Mesenchymal stem cell (in vitro differentiated cells and primary cell): ENCODE measurements at regions not wholly inside any gene's neighbourhood (a gene's known extent, or its start where the extent isn't known, plus 50 kb on each side); places are given as distances from the start of the nearest gene placed in this dataset.

Experiments used
- DNase-seq: peaks from one replicate; pipeline ENCODE4 v3.0.0-alpha.2; 2013
- H2AFZ ChIP-seq: one replicate; pipeline ENCODE4 v1.6.1; 2013; ENCODE audit warnings: low read depth, mild to moderate bottlenecking, control low read depth, inconsistent platforms, low read length, moderate library complexity
- H2AK5ac ChIP-seq: 2 replicates; pipeline ENCODE4 v1.6.1; 2013; ENCODE audit warnings: low read length, moderate library complexity, mild to moderate bottlenecking, inconsistent platforms; ENCODE audit not compliant: severe bottlenecking
- H2BK120ac ChIP-seq: one replicate; pipeline ENCODE4 v1.6.1; 2013; ENCODE audit warnings: low read depth, mild to moderate bottlenecking, inconsistent platforms, low read length, moderate library complexity
- H2BK12ac ChIP-seq, 2 experiments: one replicate each; pipeline ENCODE4 v1.6.1; 2013; ENCODE audit warnings: inconsistent platforms in 2 of 2, low read length in 2 of 2, mild to moderate bottlenecking in 2 of 2, moderate library complexity in 2 of 2, control low read depth in 1 of 2
- H2BK15ac ChIP-seq: one replicate; pipeline ENCODE4 v1.6.1; 2013; ENCODE audit warnings: mild to moderate bottlenecking, low read depth, inconsistent platforms; ENCODE audit not compliant: poor library complexity, severe bottlenecking
- H2BK5ac ChIP-seq: 2 replicates; pipeline ENCODE4 v1.6.1; 2013; ENCODE audit warnings: low read depth, mild to moderate bottlenecking, low read length, control low read depth, inconsistent platforms; ENCODE audit not compliant: poor library complexity, severe bottlenecking
- H3K14ac ChIP-seq, 2 experiments: one replicate each; pipeline ENCODE4 v1.6.1; 2013; ENCODE audit warnings: inconsistent platforms in 2 of 2, low read length in 2 of 2, control low read depth in 1 of 2, mild to moderate bottlenecking in 1 of 2, moderate library complexity in 1 of 2
- H3K18ac ChIP-seq, 2 experiments: one replicate each; pipeline ENCODE4 v1.6.1; 2013; ENCODE audit warnings: inconsistent platforms in 2 of 2, low read length in 2 of 2, control low read depth in 1 of 2, low read depth in 1 of 2, mild to moderate bottlenecking in 1 of 2
- H3K23ac ChIP-seq, 2 experiments: one replicate each; pipeline ENCODE4 v1.6.1; 2013; ENCODE audit warnings: inconsistent platforms in 2 of 2, low read length in 2 of 2, mild to moderate bottlenecking in 2 of 2, moderate library complexity in 2 of 2, control low read depth in 1 of 2
- H3K27ac ChIP-seq: 2 replicates; pipeline ENCODE4 v1.5.1; 2013; ENCODE audit warnings: mild to moderate bottlenecking, moderate library complexity, low read length, control low read depth, inconsistent platforms; ENCODE audit not compliant: poor library complexity, severe bottlenecking
- H3K27me3 ChIP-seq, 2 experiments: 2 replicates each; pipeline versions ENCODE4 v1.6.1 to v1.7.0; 2013; ENCODE audit warnings: low read length in 2 of 2, mild to moderate bottlenecking in 2 of 2, moderate library complexity in 2 of 2, control low read depth in 1 of 2, inconsistent platforms in 1 of 2; ENCODE audit not compliant: control insufficient read depth in 1 of 2, insufficient read depth in 1 of 2
- H3K36me3 ChIP-seq, 2 experiments: 2 replicates each; pipeline versions ENCODE4 v1.6.1 to v1.7.0; 2013; ENCODE audit warnings: low read length in 2 of 2, control low read depth in 1 of 2, inconsistent platforms in 1 of 2, low read depth in 1 of 2, mild to moderate bottlenecking in 1 of 2; ENCODE audit not compliant: insufficient read depth in 2 of 2, control insufficient read depth in 1 of 2
- H3K4ac ChIP-seq, 2 experiments: one replicate each; pipeline ENCODE4 v1.6.1; 2013; ENCODE audit warnings: inconsistent platforms in 2 of 2, low read length in 2 of 2, mild to moderate bottlenecking in 2 of 2, moderate library complexity in 2 of 2, control low read depth in 1 of 2, low read depth in 1 of 2
- H3K4me1 ChIP-seq: 2 replicates; pipeline ENCODE4 v1.6.1; 2013; ENCODE audit warnings: low read depth, low read length, control low read depth; ENCODE audit not compliant: control insufficient read depth, insufficient read depth
- H3K4me2 ChIP-seq: 2 replicates; pipeline ENCODE4 v1.6.1; 2013; ENCODE audit warnings: low read length, mild to moderate bottlenecking, inconsistent platforms; ENCODE audit not compliant: poor library complexity, severe bottlenecking
- H3K4me3 ChIP-seq, 2 experiments: 2 replicates each; pipeline versions ENCODE4 v1.5.1 to v1.7.0; 2013; ENCODE audit warnings: low read length in 2 of 2, mild to moderate bottlenecking in 2 of 2, control low read depth in 1 of 2, low read depth in 1 of 2; ENCODE audit not compliant: insufficient read depth in 1 of 2
- H3K79me1 ChIP-seq: replicated peaks from 2 replicates; pipeline ENCODE4 v1.6.1; 2013; ENCODE audit warnings: mild to moderate bottlenecking, control low read depth, low read length, inconsistent platforms; ENCODE audit not compliant: poor library complexity, severe bottlenecking
- H3K9ac ChIP-seq: 2 replicates; pipeline ENCODE4 v1.7.0; 2013; ENCODE audit warnings: mild to moderate bottlenecking, low read length, moderate library complexity
- H3K9me3 ChIP-seq: 2 replicates; pipeline ENCODE4 v1.7.0; 2013; ENCODE audit warnings: mild to moderate bottlenecking, low read length; ENCODE audit not compliant: control insufficient read depth
- H4K8ac ChIP-seq: one replicate; pipeline ENCODE4 v1.6.1; 2013; ENCODE audit warnings: inconsistent platforms, mild to moderate bottlenecking, low read length, moderate library complexity
- H4K91ac ChIP-seq: one replicate; pipeline ENCODE4 v1.6.1; 2013; ENCODE audit warnings: mild to moderate bottlenecking, low read length, inconsistent platforms
- whole genome bisulfite sequencing: methylation state at CpG from one replicate; pipeline ENCODE4 v1.1.7; 2013; ENCODE audit warnings: mixed read lengths; 5-methylcytosine and 5-hydroxymethylcytosine counted together

DNA sequence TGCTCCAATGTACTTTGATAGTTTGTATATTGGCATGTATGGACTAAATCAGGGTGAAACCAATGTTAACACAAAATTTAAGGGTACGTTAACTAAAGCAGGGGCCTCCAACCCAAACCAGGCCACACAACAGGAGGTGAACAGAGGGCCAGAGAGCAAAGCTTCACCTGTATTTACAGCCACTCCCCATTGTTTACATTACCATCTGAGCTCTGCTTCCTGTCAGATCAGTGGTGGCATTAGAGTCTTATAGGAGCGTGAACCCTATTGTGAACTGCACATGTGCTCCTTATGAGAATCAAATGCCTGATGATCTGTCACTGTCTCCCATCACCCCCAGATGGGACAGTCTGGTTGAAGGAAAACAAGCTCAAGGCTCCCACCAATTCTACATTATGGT, 62.0 kb upstream of the SCIN start:
- H3K4me1 ChIP-seq: no peaks in the 10 kb centered on the region
- no peak overlapping the region for H3K18ac ChIP-seq
- H3K79me1 ChIP-seq: no peaks in the 10 kb centered on the region
- no peak overlapping the region for H2BK5ac ChIP-seq
- no peak overlapping the region for H2BK120ac ChIP-seq
- H3K4me2 ChIP-seq: no peak overlapping the region
- no peak overlapping the region for H2BK15ac ChIP-seq
- H2BK12ac ChIP-seq: no peak overlapping the region
- no peak overlapping the region for H4K8ac ChIP-seq
- 100% methylated on average over 2 of the region's 2 CpGs for WGBS
- H2AK5ac ChIP-seq: no peak overlapping the region
- H3K36me3 ChIP-seq: no peaks in the 10 kb centered on the region
- no peak overlapping the region for H3K23ac ChIP-seq
- no peaks in the 10 kb centered on the region for H3K27me3 ChIP-seq
- no peak overlapping the region for H3K9ac ChIP-seq
- H2AFZ ChIP-seq: no peak overlapping the region
- no peak overlapping the region for H3K4me3 ChIP-seq
- no peak overlapping the region for H3K14ac ChIP-seq
- no peak overlapping the region for H3K27ac ChIP-seq
- no peak overlapping the region for H3K4ac ChIP-seq
- DNase-seq: no peak
- no peak overlapping the region for H4K91ac ChIP-seq
- no peaks in the 10 kb centered on the region for H3K9me3 ChIP-seq

DNA sequence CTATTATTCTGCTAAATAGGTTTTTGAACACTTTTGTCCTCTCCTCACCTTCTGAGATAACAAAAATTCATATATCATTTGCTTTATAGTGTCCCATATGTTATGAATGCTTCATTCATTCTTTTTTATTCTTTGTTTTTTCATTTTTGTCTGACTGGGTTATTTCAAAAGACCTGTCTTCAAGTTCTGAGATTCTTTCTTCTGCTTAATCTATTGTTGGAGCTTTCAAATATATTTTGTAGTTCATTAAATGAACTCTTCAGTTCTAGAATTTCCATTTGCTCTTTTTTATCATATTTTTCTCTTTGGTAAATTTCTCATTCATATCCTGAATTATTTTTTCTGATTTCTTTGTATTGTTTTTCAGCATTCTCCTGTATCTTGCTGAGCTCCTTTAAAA, 53.1 kb upstream of the SCIN start:
- Histone ChIP-seq H3K27ac (no peak overlapping the region), H3K9ac (no peak overlapping the region), H3K36me3 (no peaks in the 10 kb centered on the region), H4K91ac (no peak overlapping the region), H3K18ac (no peak overlapping the region), H3K4me2 (no peak overlapping the region), H3K4me1 (no peaks in the 10 kb centered on the region), H2BK12ac (no peak overlapping the region), H2BK120ac (no peak overlapping the region), H3K23ac (no peak overlapping the region), H4K8ac (no peak overlapping the region), H3K4ac (no peak overlapping the region), H3K9me3 (peaks cover 10% of the 10 kb centered on the region), H2AFZ (no peak overlapping the region), H3K79me1 (no peaks in the 10 kb centered on the region), H3K27me3 (peaks cover 0 to 4% of the 10 kb centered on the region in 2 experiments), H2BK15ac (no peak overlapping the region), H3K14ac (no peak overlapping the region), H2AK5ac (no peak overlapping the region), H3K4me3 (no peak overlapping the region), H2BK5ac (no peak overlapping the region)
- DNase-seq: no peak

DNA sequence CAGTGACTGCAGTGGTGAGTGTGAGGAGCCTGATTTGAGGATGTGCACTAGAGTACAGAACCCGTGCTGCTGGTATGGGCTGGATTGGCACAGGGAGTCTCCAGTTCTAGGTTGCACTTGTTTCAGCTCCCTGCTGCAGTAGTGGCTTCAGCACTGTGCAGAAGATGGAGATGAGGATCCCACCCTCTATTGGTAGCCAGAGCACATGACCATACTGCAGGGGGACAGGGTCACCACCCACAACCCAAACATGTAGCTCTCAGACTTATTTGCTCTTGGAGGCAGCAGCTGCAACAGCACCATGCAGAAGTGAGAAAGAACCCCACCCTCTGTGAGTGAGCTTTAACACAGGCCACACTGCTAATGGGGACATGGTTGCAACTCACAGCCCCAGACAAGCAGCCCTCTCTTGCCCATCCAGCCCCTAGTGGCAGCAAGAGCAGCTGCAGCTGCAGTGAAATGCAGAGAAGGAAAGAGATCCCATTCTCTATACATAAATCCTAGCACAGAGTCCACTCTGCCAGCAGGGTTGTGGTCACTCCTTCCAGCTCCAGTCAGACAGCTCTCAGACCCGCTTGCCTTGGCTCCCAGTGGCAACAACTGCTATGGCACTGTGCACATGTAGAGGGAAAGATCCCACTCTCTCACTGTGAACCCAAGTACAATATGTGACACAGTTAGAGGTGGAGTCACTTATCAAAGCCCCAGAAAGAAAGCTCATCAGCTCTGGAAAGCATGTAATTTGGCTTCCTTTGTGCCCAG, 51.4 kb upstream of the SCIN start:
- Histone ChIP-seq H3K27me3 (peaks cover 0 to 4% of the 10 kb centered on the region in 2 experiments), H3K4ac (no peak overlapping the region), H3K9me3 (peaks cover 10% of the 10 kb centered on the region), H3K23ac (no peak overlapping the region), H2AFZ (no peak overlapping the region), H2BK5ac (no peak overlapping the region), H3K18ac (no peak overlapping the region), H3K14ac (no peak overlapping the region), H2BK120ac (no peak overlapping the region), H3K27ac (no peak overlapping the region), H3K9ac (no peak overlapping the region), H2AK5ac (no peak overlapping the region), H3K4me1 (no peaks in the 10 kb centered on the region), H4K91ac (no peak overlapping the region), H2BK15ac (no peak overlapping the region), H3K4me2 (no peak overlapping the region), H4K8ac (no peak overlapping the region), H2BK12ac (no peak overlapping the region), H3K4me3 (no peak overlapping the region), H3K79me1 (no peaks in the 10 kb centered on the region), H3K36me3 (no peaks in the 10 kb centered on the region)
- DNase-seq: peak; percentile 22
- 82% methylated on average over 2 of the region's 2 CpGs for WGBS

GRCh38 chr7:12519682-12520009, 50.9 kb upstream of the SCIN start:
- no peak overlapping the region for H2BK15ac ChIP-seq
- H3K14ac ChIP-seq: no peak overlapping the region
- H3K18ac ChIP-seq: no peak overlapping the region
- H3K27me3 ChIP-seq: peaks cover 0 to 4% of the 10 kb centered on the region in 2 experiments
- no peak overlapping the region for H3K4ac ChIP-seq
- no peaks in the 10 kb centered on the region for H3K36me3 ChIP-seq
- no peak overlapping the region for H2BK120ac ChIP-seq
- no peak overlapping the region for H4K8ac ChIP-seq
- H2BK5ac ChIP-seq: no peak overlapping the region
- WGBS: 52% methylated on average over 1 of the region's 1 CpG
- no peaks in the 10 kb centered on the region for H3K4me1 ChIP-seq
- no peak overlapping the region for H2AK5ac ChIP-seq
- H3K4me3 ChIP-seq: no peak overlapping the region
- H4K91ac ChIP-seq: no peak overlapping the region
- no peak overlapping the region for H3K23ac ChIP-seq
- no peak overlapping the region for H2BK12ac ChIP-seq
- H3K9ac ChIP-seq: no peak overlapping the region
- no peak for DNase-seq
- H2AFZ ChIP-seq: no peak overlapping the region
- H3K4me2 ChIP-seq: no peak overlapping the region
- no peaks in the 10 kb centered on the region for H3K79me1 ChIP-seq
- H3K9me3 ChIP-seq: peaks cover 8% of the 10 kb centered on the region
- H3K27ac ChIP-seq: no peak overlapping the region
